CD4-positive, alpha-beta T cell (primary cell): ENCODE measurements at regions not wholly inside any gene's neighbourhood (a gene's known extent, or its start where the extent isn't known, plus 50 kb on each side); places are given as distances from the start of the nearest gene placed in this dataset.

Experiments used
- ATAC-seq: fragments of 200-7000 bp; cut with Tn5 transposase; one replicate; pipeline ENCODE4 v1.10.0; 2022; ENCODE audit warnings: mild to moderate bottlenecking; ENCODE audit not compliant: poor library complexity
- CTCF ChIA-PET: fragments of 350-600 bp; sonication (Branson Sonifier 250); formaldehyde crosslinking; loops from one replicate; lab custom pipeline; 2021; ENCODE audit warnings: antibody characterized with exemption, inconsistent platforms; lab: Charles Lee
- POLR2A ChIA-PET: fragments of 350-600 bp; sonication (Branson Sonifier 250); formaldehyde crosslinking; loops from one replicate; lab custom pipeline; 2021; ENCODE audit warnings: antibody characterized with exemption, inconsistent platforms; lab: Charles Lee
- DNase-seq, 14 experiments: peaks; one replicate each; pipeline ENCODE4 v3.0.0-alpha.2; 2013 to 2020; ENCODE audit warnings: mixed read lengths in 2 of 14
- H3K27ac ChIP-seq, 2 donors: one replicate each; pipeline versions ENCODE4 v1.5.1 to v1.7.0; 2013; ENCODE audit warnings: low read length in 2 of 2, low read depth in 1 of 2, mild to moderate bottlenecking in 1 of 2
- H3K27me3 ChIP-seq, 2 experiments: 1 replicate in 1 of 2; 2 replicates in 1 of 2; pipeline versions ENCODE4 v1.6.1 to v1.7.0; 2013; ENCODE audit warnings: low read length in 2 of 2, control low read depth in 1 of 2, mild to moderate bottlenecking in 1 of 2, moderate library complexity in 1 of 2; ENCODE audit not compliant: insufficient read depth in 2 of 2, control insufficient read depth in 1 of 2
- H3K36me3 ChIP-seq: one replicate; pipeline ENCODE4 v1.6.1; 2013; ENCODE audit warnings: low read length, control low read depth; ENCODE audit not compliant: insufficient read depth
- H3K4me1 ChIP-seq: one replicate; pipeline ENCODE4 v1.6.1; 2013; ENCODE audit warnings: low read length, control low read depth; ENCODE audit not compliant: insufficient read depth
- H3K4me3 ChIP-seq: one replicate; pipeline ENCODE4 v1.5.1; 2013; ENCODE audit warnings: mild to moderate bottlenecking, low read length, moderate library complexity
- H3K9me3 ChIP-seq, 2 experiments: 1 replicate in 1 of 2; 2 replicates in 1 of 2; pipeline versions ENCODE4 v1.6.1 to v1.7.0; 2013; ENCODE audit warnings: low read length in 2 of 2, mild to moderate bottlenecking in 2 of 2, control low read depth in 1 of 2, moderate library complexity in 1 of 2; ENCODE audit not compliant: control insufficient read depth in 1 of 2, insufficient read depth in 1 of 2
- H3K27ac Mint-ChIP-seq: one replicate; pipeline ENCODE4 v1.8.0; 2020; ENCODE audit warnings: mixed read lengths
- H3K27me3 Mint-ChIP-seq: one replicate; pipeline ENCODE4 v1.8.0; 2021; ENCODE audit warnings: mixed read lengths
- H3K36me3 Mint-ChIP-seq: one replicate; pipeline ENCODE4 v1.8.0; 2021; ENCODE audit warnings: low read depth, mixed read lengths
- H3K4me1 Mint-ChIP-seq: one replicate; pipeline ENCODE4 v1.8.0; 2021; ENCODE audit warnings: low read depth, mixed read lengths
- H3K4me3 Mint-ChIP-seq: one replicate; pipeline ENCODE4 v1.8.0; 2020; ENCODE audit warnings: mild to moderate bottlenecking, mixed read lengths
- H3K9me3 Mint-ChIP-seq: one replicate; pipeline ENCODE4 v1.8.0; 2020; ENCODE audit warnings: mixed read lengths
- CTCF ChIP-seq: fragments of 200-600 bp; IDR thresholded peaks from one replicate; pipeline ENCODE4 v1.8.0; 2022; ENCODE audit warnings: antibody characterized with exemption, mild to moderate bottlenecking
- intact Hi-C, 2 experiments: fragments of 100-400 bp; cut with DNase I in 1 of 2; cut with micrococcal nuclease in 1 of 2; formaldehyde crosslinking; loops; one replicate each; pipeline versions ENCODE4 v1.15.1 to v1.9.0; 2023 to 2025; cut with DNase I, micrococcal nuclease

- ATAC-seq: no peak
- no peak overlapping the region for H3K4me3 ChIP-seq
- Mint-ChIP-seq H3K9me3 (no peaks in the 10 kb centered on the region), H3K27ac (no peak overlapping the region), H3K27me3 (no peaks in the 10 kb centered on the region), H3K4me1 (peaks cover 6% of the 10 kb centered on the region), H3K36me3 (no peaks in the 10 kb centered on the region), H3K4me3 (no peak overlapping the region)
- no peaks in the 10 kb centered on the region for H3K4me1 ChIP-seq
- intact Hi-C loops: no loop called here
- peaks cover 0 to 13% of the 10 kb centered on the region in 2 experiments for H3K9me3 ChIP-seq
- no peak overlapping the region for H3K27ac ChIP-seq
- no peak for TF ChIP-seq CTCF
- POLR2A ChIA-PET: no interaction called here
- CTCF ChIA-PET: no interaction called here
- no peak for DNase-seq
- H3K27me3 ChIP-seq: no peaks in the 10 kb centered on the region
- H3K36me3 ChIP-seq: no peaks in the 10 kb centered on the region
These were observed 120.0 kb upstream of the SCN7A start for GRCh38 chr2:166614029-166614428.

DNA sequence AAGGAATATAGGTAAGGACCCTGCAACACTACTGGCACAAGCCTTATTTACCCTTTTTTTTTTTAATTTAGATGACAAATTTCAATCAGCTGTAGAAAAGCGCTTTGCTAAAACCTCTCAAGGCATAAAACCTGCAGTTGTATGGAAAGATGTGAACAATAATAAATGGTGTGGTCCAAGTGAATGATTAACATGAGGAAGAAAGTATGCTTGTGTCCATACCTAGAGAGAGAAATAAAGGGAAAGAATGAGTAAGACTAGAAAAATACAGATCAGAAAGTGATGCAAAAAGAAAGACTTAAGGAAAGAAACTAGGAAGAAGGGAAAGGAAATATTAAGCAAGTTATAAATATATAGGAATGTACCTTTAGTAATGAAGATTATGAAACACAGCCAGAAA is 119.2 kb upstream of the SCN7A start:
- Histone ChIP-seq H3K27ac (no peak overlapping the region), H3K27me3 (no peaks in the 10 kb centered on the region), H3K36me3 (no peaks in the 10 kb centered on the region), H3K9me3 (peaks cover 0 to 13% of the 10 kb centered on the region in 2 experiments), H3K4me1 (no peaks in the 10 kb centered on the region), H3K4me3 (no peak overlapping the region)
- Mint-ChIP-seq H3K4me3 (no peak overlapping the region), H3K4me1 (peaks cover 6% of the 10 kb centered on the region), H3K27ac (no peak overlapping the region), H3K36me3 (no peaks in the 10 kb centered on the region), H3K9me3 (no peaks in the 10 kb centered on the region), H3K27me3 (no peaks in the 10 kb centered on the region)
- no peak for TF ChIP-seq CTCF
- intact Hi-C loops: no loop called here
- DNase-seq (no peak), ATAC-seq (no peak)
- POLR2A ChIA-PET: no interaction called here
- CTCF ChIA-PET: interaction anchor here (0.7 to 0.8 kb wide), 2 partner anchors 20 to 1695 kb away, joined by 3 to 4 read pairs; no protein-coding TSS in a partner anchor

GRCh38 chr2:166612214-166612613 is 118.2 kb upstream of the SCN7A start:
- ATAC-seq: no peak
- ChIA-PET POLR2A (no interaction called here), CTCF (interaction anchor here (0.8 kb wide), 1 partner anchor 19 kb away, joined by 3 read pairs; no protein-coding TSS in a partner anchor)
- H3K36me3 Mint-ChIP-seq: no peaks in the 10 kb centered on the region
- no peak overlapping the region for H3K27ac Mint-ChIP-seq
- Histone ChIP-seq H3K36me3 (no peaks in the 10 kb centered on the region), H3K4me3 (no peak overlapping the region), H3K27me3 (no peaks in the 10 kb centered on the region), H3K9me3 (peaks cover 0 to 9% of the 10 kb centered on the region in 2 experiments), H3K4me1 (no peaks in the 10 kb centered on the region), H3K27ac (no peak overlapping the region)
- intact Hi-C loops: no loop called here
- TF ChIP-seq CTCF: no peak
- no peak overlapping the region for H3K4me3 Mint-ChIP-seq
- H3K9me3 Mint-ChIP-seq: no peaks in the 10 kb centered on the region
- DNase-seq: no peak
- no peaks in the 10 kb centered on the region for H3K27me3 Mint-ChIP-seq
- peaks cover 6% of the 10 kb centered on the region for H3K4me1 Mint-ChIP-seq
